Bone marrow (tissue), 2 donors: ENCODE measurements at regions not wholly inside any gene's neighbourhood (a gene's known extent, or its start where the extent isn't known, plus 50 kb on each side); places are given as distances from the start of the nearest gene placed in this dataset.
"Not testable (repeated sequence)": the region's sequence is repeated elsewhere in the genome, so short reads cannot be mapped to it uniquely, and the experiment has no call there.

Experiments
- DNase-seq, 2 donors: peaks; one replicate each; lab custom pipeline; 2025; lab: John Stamatoyannopoulos, UW

DNA sequence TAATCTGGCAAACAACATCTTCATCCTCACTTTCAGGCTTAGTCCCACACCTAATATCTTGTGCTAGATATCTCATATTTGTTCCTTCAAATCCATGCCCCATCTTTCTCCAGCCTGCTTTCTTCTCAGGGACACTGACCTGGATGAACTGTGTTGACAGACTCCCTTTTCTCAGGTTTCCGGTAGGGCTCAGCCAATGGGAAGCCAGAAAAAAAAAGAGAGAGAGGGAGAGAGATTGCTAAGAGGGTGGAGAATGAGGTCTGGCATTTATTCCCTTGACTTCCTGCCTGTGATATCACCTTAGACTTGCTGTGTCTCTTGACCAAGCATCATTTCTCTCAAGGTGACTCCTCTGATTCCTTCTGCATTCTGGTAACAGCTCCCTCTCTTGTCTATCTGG, 145.6 kb upstream of the ABI3BP start:
- DNase-seq = no peak

DNA sequence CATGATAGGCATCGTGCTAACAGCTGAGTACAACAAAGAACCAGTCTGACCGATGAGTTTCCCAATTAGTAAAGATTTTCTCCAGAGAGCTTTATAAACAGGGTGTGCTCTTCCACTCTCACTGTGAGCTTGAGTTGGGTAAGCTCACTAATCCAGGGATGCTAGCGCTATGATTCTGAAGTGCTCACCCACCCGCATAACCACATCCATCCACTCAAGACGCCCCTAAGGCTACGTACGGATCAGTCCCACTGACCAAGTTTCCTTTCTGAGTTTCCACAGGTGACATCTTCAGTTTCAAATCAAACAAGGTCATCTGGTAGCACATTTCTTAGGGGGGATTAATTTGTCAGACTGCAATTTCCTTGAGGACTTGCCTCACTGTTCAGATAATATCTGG, 141.1 kb upstream of the ABI3BP start:
- DNase-seq = no peak

GRCh38 chr3:101133652-101134051, 140.4 kb upstream of the ABI3BP start:
- DNase-seq = no peak

DNA sequence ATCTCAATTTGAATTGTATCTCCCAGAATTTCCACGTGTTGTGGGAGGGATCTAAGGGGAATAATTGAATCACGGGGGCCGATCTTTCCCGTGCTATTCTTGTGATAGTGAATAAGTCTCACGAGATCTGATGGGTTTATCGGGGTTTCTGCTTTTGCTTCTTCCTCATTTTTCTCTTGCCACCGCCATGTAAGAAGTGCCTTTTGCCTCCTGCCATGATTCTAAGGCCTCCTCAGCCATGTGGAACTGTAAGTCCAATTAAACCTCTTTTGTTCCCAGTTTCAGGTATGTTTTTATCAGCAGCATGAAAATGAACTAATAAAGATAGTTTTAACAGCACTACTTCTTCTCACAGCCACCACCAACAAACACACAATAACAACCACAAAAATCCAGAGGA, 140.0 kb upstream of the ABI3BP start:
- not testable (repeated sequence) for DNase-seq

DNA sequence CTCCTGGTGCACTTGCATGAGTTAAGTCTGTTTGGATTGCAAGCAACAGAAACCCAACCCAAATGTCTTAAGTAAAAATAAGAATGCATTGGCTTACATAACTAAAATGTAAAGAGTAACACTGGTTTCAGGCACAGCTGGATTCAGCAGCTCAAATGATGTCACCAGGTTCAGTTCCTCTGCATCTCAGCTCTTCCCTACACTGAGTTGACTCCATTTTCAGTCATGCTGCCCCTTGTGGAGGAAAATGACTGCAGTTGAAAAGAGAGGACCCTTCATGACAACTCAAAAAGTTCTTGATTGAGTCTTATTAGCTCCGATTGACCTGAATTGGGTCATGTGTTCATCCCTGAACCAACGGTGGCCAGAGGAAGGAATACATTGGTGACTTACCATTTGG, 138.5 kb upstream of the ABI3BP start:
- DNase-seq = no peak

DNA sequence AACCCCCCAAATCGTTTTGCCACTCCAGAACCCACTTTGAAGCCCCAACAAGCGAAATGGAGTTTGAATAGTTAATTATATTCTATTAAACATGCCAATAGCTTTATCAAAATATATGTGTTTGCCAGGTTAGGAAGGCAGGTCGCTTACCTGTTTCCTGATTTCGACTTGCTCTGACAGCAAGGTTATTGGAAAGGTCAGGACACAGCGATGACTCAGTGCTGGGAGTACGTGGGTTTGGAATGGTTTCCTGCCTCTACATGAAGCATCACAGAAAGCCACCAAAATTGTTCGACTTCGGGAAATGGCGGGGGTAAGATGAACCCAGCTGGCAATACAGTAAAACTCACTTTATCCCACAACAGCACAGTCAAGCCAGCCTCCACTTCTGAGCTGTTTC, 135.6 kb upstream of the ABI3BP start:
- DNase-seq = no peak

- no peak for DNase-seq
These were observed 134.8 kb upstream of the ABI3BP start for GRCh38 chr3:101128001-101128400.

GRCh38 chr3:101124125-101124524, 130.9 kb upstream of the ABI3BP start:
- DNase-seq = no peak

DNA sequence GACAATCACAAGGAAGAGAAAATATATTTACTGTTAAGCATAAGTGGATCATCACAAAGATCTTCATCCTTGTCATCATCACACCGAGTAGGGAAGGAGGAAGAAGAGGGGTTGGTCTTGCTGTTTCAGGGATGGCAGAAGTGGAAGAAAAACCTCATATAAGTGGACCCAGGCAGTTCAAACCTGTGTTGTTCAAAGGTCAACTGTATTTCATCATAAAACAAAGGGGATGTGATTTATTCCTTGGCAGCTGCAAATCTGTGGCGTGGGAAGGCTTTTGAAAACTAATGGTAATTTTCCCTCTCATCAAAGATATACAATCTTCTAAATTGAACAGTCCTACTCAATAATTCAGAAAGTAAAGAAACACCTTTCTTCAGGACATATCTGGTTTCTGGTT, 129.9 kb upstream of the ABI3BP start:
- DNase-seq = no peak

DNA sequence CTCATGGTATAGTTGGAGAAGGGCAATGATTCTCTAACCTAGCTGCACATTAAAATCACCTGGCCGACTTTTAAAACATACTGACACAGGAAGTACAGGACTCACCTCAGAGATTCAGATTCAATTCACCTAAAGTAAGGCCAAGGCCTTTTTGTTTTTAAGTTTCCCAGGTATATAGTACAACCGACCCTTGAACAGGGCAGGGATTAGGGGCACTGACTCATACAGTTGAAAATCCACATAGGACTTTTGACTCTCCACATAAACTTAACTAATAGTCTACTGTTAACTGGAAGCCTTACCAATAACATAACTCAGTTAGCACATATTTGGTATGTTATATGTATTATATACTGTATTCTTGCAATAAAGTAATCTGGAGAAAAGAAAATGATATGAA, 129.5 kb upstream of the ABI3BP start:
- no peak for DNase-seq

- no peak for DNase-seq
These were observed 126.8 kb upstream of the ABI3BP start for GRCh38 chr3:101120039-101120438.

- no peak for DNase-seq
These were observed 126.3 kb upstream of the ABI3BP start for GRCh38 chr3:101119535-101119934.

DNA sequence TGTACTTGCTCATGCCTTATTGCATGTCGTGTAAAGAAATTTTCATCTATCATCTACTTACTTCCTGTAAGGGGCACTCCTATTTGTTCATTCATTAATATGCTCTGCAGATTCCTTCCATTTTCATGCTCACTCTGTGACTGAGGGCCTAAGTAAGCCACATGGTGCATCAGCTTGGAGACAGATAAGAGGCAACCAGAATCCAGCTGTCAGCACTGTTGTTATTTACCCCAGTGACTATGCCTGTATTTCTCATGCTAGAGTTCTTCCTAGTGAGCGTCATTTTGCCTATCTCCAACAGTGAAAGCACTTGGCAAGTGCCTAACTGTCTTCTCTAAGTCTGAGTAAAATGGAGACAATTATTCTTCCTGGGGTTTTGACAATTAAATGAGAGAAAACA, 124.8 kb upstream of the ABI3BP start:
- DNase-seq = no peak

- no peak for DNase-seq
These were observed 124.2 kb upstream of the ABI3BP start for GRCh38 chr3:101117465-101117864.

DNA sequence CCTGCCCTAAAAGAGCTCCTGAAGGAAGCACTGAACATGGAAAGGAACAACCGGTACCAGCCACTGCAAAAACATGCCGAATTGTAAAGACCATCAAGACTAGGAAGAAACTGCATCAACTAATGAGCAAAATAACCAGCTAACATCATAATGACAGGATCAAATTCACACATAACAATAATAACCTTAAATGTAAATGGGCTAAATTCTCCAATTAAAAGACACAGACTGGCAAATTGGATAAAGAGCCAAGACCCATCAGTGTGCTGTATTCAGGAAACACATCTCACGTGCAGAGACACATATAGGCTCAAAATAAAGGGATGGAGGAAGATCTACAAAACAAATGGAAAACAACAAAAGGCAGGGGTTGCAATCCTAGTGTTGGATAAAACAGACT, 117.1 kb upstream of the ABI3BP start:
- not testable (repeated sequence) for DNase-seq

GRCh38 chr3:101104321-101104720, 111.1 kb upstream of the ABI3BP start:
- DNase-seq = no peak

- no peak for DNase-seq
These were observed 109.6 kb upstream of the ABI3BP start for GRCh38 chr3:101102678-101103296.

DNA sequence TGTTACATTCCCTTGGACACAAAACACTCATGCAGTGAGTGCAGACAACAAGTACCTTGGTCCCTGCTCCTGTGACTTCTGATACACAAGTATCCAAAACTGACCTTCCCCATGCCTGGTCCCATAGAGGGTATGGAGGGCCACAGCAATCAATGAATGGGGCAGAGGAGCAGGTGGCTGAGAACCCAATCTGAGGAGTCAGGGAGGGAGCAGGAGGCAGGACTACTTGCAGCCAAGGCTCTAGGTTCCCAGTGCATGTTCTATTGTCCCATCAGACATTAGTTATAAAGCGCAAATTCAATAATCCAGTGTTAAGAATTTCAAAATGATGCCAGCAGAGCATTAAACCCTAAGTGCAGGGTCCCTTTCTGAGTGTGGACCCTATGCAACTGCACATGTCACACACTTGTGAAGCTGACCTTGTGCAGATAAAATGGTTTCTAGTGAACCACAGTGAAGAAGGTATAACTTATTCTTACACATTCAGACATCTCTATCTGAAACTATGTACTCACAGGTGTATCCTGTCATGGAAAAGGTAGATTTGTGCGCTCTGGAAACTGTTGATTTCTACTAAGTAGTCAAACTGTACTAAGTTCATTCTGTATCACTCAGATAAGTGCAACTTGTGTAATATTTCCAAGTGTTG, 107.3 kb upstream of the ABI3BP start:
- no peak for DNase-seq

- DNase-seq = no peak
These were observed 106.6 kb upstream of the ABI3BP start for GRCh38 chr3:101099791-101100190.

- DNase-seq = no peak
These were observed 103.2 kb upstream of the ABI3BP start for GRCh38 chr3:101096444-101096843.

DNA sequence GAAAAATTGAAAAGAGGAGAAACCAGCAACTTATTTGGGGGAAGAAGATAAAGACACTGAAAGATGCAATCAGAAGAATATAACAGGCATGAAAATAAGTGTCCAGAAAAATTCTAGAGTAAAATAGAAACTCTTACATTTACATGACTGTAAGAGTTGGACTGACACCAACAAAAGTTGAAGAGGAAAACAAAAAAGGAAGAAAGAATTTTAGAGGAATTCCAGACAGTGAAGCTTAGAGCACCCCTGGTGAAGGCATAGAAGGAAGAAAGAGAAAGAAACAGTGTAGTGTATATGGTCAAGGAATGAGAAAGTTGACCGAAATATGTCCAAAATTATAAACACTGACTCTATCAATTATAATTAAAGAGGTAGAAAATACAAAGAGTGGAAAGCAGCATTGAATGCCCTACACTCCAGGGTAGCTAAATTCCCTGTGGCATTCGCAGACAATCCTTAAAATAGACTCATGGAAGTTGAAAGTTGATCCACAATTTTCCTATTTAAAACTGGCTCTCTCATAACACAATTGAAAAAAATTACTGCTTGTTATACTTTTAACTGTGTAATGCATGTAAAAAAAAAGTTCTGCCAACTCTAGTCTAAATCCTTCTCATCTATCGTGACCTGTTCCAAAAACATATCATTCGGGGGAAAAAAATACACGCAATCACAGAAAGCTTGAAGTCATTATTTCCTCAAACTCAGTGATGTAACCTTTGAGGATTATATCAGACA, 102.6 kb upstream of the ABI3BP start:
- DNase-seq = no peak

GRCh38 chr3:101091489-101091888, 98.3 kb upstream of the ABI3BP start:
- DNase-seq = no peak

GRCh38 chr3:101085752-101086151, 92.5 kb upstream of the ABI3BP start:
- no peak for DNase-seq
